ENCODE measurements at regions not wholly inside any gene's neighbourhood (a gene's known extent, or its start where the extent isn't known, plus 50 kb on each side); places are given as distances from the start of the nearest gene placed in this dataset.

DNA sequence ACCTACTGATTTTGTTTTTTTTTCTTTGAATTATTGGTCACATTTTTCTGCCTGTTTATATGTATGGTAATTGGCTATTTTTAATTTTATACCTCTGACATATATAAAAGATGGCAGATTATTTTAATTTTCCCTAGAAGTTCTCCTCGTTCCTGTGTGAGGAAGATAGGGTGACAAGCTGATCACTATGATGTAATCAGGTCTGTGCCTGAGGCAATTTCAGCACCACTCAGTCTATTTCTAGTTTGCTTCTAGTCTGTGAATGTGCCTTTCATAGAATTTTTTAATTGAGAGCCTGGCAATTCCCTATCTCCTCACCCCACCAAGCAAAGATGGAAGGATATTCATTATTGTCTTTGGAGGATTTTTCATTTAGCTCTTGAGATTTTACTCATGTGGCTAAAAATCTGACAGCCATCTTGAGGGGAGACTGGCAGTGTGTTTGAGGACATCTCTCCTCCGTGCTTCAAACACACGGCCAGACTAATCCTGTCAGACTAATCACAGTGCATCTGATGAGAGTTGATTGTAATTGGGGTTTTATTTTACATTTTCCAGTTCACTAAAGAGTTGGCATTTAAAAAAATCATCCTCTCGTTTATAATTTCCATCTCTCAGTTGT lies 500.3 kb downstream of the TRIML1 start:
- H3K9ac ChIP-seq (ENCODE audit: low read length) = no peak overlapping the region
- no peak overlapping the region for H2AFZ ChIP-seq (ENCODE audit: low read depth, low read length)
- no peak for TF ChIP-seq EZH2phosphoT487 (IDR thresholded peaks at IDR 0.05; ENCODE audit: low read depth)
- TF ChIP-seq, protein P1, sequence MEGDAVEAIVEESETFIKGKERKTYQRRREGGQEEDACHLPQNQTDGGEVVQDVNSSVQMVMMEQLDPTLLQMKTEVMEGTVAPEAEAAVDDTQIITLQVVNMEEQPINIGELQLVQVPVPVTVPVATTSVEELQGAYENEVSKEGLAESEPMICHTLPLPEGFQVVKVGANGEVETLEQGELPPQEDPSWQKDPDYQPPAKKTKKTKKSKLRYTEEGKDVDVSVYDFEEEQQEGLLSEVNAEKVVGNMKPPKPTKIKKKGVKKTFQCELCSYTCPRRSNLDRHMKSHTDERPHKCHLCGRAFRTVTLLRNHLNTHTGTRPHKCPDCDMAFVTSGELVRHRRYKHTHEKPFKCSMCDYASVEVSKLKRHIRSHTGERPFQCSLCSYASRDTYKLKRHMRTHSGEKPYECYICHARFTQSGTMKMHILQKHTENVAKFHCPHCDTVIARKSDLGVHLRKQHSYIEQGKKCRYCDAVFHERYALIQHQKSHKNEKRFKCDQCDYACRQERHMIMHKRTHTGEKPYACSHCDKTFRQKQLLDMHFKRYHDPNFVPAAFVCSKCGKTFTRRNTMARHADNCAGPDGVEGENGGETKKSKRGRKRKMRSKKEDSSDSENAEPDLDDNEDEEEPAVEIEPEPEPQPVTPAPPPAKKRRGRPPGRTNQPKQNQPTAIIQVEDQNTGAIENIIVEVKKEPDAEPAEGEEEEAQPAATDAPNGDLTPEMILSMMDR (IDR thresholded peaks at IDR 0.05; ENCODE audit: low read depth, low read length) = no peak
- no peaks in the 10 kb centered on the region for H3K36me3 ChIP-seq (replicated peaks; ENCODE audit: low read depth, low read length)
- H3K9me3 ChIP-seq (ENCODE audit: insufficient read depth, low read length) = no peaks in the 10 kb centered on the region
- H3K4me3 ChIP-seq (ENCODE audit: low read length) = no peak overlapping the region
- no peak overlapping the region for H3K4me2 ChIP-seq (ENCODE audit: low read length)
- H4K20me1 ChIP-seq (ENCODE audit: insufficient read depth, low read length) = no peaks in the 10 kb centered on the region
- H3K4me1 ChIP-seq (ENCODE audit: low read length) = no peaks in the 10 kb centered on the region
- no peaks in the 10 kb centered on the region for H3K79me2 ChIP-seq (ENCODE audit: low read length)
- H3K27me3 ChIP-seq (ENCODE audit: low read depth, low read length) = no peaks in the 10 kb centered on the region
- H3K27ac ChIP-seq (ENCODE audit: low read length) = no peak overlapping the region

DNA sequence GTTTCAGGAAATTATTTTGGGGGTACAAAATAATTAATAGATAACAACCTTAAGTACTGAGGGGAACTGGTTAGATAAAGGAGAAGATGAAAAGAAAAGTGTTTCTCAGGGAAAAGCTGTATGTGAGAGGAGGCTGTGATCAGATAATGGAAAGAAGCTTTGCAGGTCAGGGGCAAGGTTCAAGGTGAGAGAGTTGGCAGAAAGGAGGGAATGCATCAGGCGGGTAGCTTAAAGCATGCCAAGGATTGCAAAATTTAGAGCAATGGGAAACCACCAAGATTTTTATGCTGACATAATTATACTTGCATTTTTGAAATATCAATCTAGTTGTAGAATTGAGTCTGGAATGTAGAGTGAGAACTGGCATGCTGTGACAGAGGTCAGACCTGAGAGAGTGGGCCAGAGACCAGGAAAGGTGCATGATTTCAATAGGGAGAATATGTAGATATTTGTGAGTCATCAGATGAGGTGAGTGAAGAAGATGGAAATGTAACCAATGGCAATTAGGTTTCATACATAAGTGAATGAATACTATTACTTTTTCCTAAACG lies 508.7 kb downstream of the TRIML1 start:
- H3K36me3 ChIP-seq (replicated peaks; ENCODE audit: low read depth, low read length) = no peaks in the 10 kb centered on the region
- no peaks in the 10 kb centered on the region for H3K4me1 ChIP-seq (ENCODE audit: low read length)
- H3K9me3 ChIP-seq (ENCODE audit: insufficient read depth, low read length) = no peaks in the 10 kb centered on the region

DNA sequence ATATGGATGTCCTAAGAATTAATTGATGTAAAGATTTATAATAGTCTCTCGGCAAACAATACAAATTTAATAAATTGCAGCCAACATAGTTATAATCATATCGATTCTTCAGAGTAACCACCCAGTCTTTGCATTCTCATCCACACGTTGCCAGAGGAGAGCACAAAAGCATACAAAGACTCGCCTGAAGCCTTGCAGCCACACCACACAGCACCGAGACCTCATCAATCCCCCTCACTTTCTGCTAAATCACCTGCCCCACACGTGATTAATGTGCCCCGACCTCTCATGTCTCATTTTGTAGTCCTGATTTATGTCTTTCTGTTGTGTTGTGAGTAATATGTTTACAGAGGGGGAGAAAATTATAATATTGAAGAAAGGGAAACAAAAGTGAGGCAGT lies 510.4 kb downstream of the TRIML1 start:
- no peak overlapping the region for H3K4me2 ChIP-seq (ENCODE audit: low read length)
- H3K27me3 ChIP-seq (ENCODE audit: low read depth, low read length) = no peaks in the 10 kb centered on the region
- no peak overlapping the region for H3K4me3 ChIP-seq (ENCODE audit: low read length)
- no peak overlapping the region for H3K27ac ChIP-seq (ENCODE audit: low read length)
- H4K20me1 ChIP-seq (ENCODE audit: insufficient read depth, low read length) = no peaks in the 10 kb centered on the region
- no peaks in the 10 kb centered on the region for H3K36me3 ChIP-seq (replicated peaks; ENCODE audit: low read depth, low read length)
- no peak overlapping the region for H2AFZ ChIP-seq (ENCODE audit: low read depth, low read length)
- H3K9me3 ChIP-seq (ENCODE audit: insufficient read depth, low read length) = no peaks in the 10 kb centered on the region
- TF ChIP-seq EZH2phosphoT487 (IDR thresholded peaks at IDR 0.05; ENCODE audit: low read depth) = no peak
- TF ChIP-seq, protein P1 (IDR thresholded peaks at IDR 0.05; ENCODE audit: low read depth, low read length) = no peak
- no peaks in the 10 kb centered on the region for H3K4me1 ChIP-seq (ENCODE audit: low read length)
- H3K79me2 ChIP-seq (ENCODE audit: low read length) = no peaks in the 10 kb centered on the region
- no peak overlapping the region for H3K9ac ChIP-seq (ENCODE audit: low read length)

More for the DNA sequence above, 508.7 kb downstream of the TRIML1 start:
- no peak overlapping the region for H3K9ac ChIP-seq (ENCODE audit: low read length)
- H3K79me2 ChIP-seq (ENCODE audit: low read length) = no peaks in the 10 kb centered on the region
- H3K27me3 ChIP-seq (ENCODE audit: low read depth, low read length) = no peaks in the 10 kb centered on the region
- no peaks in the 10 kb centered on the region for H4K20me1 ChIP-seq (ENCODE audit: insufficient read depth, low read length)
- TF ChIP-seq, protein P1 (IDR thresholded peaks at IDR 0.05; ENCODE audit: low read depth, low read length) = no peak
- TF ChIP-seq EZH2phosphoT487 (IDR thresholded peaks at IDR 0.05; ENCODE audit: low read depth) = no peak
- H3K4me2 ChIP-seq (ENCODE audit: low read length) = no peak overlapping the region
- H3K4me3 ChIP-seq (ENCODE audit: low read length) = no peak overlapping the region
- no peak overlapping the region for H2AFZ ChIP-seq (ENCODE audit: low read depth, low read length)
- H3K27ac ChIP-seq (ENCODE audit: low read length) = no peak overlapping the region

DNA sequence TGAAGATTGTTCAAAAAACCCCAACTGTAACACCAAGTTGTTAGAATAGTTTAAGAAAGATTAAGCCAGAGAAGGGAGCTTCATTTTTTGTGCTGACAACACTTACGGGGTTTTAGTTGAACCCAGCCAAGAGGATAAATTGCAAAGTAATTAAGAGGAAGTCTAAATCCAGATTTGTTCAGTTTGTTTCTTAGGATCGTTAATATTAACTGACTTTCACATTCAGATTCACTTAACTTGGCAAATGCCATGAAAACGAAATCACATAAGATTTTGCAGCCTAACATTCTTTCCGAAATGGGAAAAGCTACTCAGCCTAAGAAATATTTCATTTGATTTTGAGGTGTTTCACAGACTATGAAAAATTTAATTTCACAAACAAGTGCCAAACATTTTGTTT lies 511.3 kb downstream of the TRIML1 start:
- TF ChIP-seq, protein P1 (IDR thresholded peaks at IDR 0.05; ENCODE audit: low read depth, low read length) = no peak
- no peak overlapping the region for H3K27ac ChIP-seq (ENCODE audit: low read length)
- H4K20me1 ChIP-seq (ENCODE audit: insufficient read depth, low read length) = no peaks in the 10 kb centered on the region
- no peak overlapping the region for H3K4me3 ChIP-seq (ENCODE audit: low read length)
- no peaks in the 10 kb centered on the region for H3K27me3 ChIP-seq (ENCODE audit: low read depth, low read length)
- H3K4me2 ChIP-seq (ENCODE audit: low read length) = no peak overlapping the region
- no peaks in the 10 kb centered on the region for H3K79me2 ChIP-seq (ENCODE audit: low read length)
- H3K9ac ChIP-seq (ENCODE audit: low read length) = no peak overlapping the region
- H2AFZ ChIP-seq (ENCODE audit: low read depth, low read length) = no peak overlapping the region
- no peaks in the 10 kb centered on the region for H3K9me3 ChIP-seq (ENCODE audit: insufficient read depth, low read length)
- H3K4me1 ChIP-seq (ENCODE audit: low read length) = no peaks in the 10 kb centered on the region
- H3K36me3 ChIP-seq (replicated peaks; ENCODE audit: low read depth, low read length) = no peaks in the 10 kb centered on the region
